ENCODE measurements at regions not wholly inside any gene's neighbourhood (a gene's known extent, or its start where the extent isn't known, plus 50 kb on each side); places are given as distances from the start of the nearest gene placed in this dataset.

- Mint-ChIP-seq H3K27ac (ENCODE audit: unreplicated experiment) (no peak overlapping the region), H3K4me3 (ENCODE audit: unreplicated experiment) (no peak overlapping the region), H3K27me3 (ENCODE audit: insufficient read depth, unreplicated experiment) (peaks cover 11% of the 10 kb centered on the region), H3K36me3 (ENCODE audit: insufficient read depth, unreplicated experiment) (no peaks in the 10 kb centered on the region), H3K4me1 (ENCODE audit: low read depth, unreplicated experiment) (no peaks in the 10 kb centered on the region), H3K9me3 (ENCODE audit: unreplicated experiment) (no peaks in the 10 kb centered on the region)
- H3K36me3 ChIP-seq (ENCODE audit: control insufficient read depth, insufficient read depth, low read length): no peaks in the 10 kb centered on the region
- intact Hi-C loops (cut with micrococcal nuclease; ENCODE audit: unreplicated experiment): no loop called here
- ChIA-PET POLR2A (no interaction called here), CTCF (no interaction called here)
- H3K4me1 ChIP-seq: no peaks in the 10 kb centered on the region
- no peak for DNase-seq
- TF ChIP-seq CTCF (IDR thresholded peaks at IDR 0.05; ENCODE audit: insufficient read depth in 1 of 2, low read depth in 1 of 2, low read length in 1 of 2, severe bottlenecking in 1 of 2, unreplicated experiment in 1 of 2): no peak
- no peaks in the 10 kb centered on the region for H3K27me3 ChIP-seq (replicated peaks; ENCODE audit: control insufficient read depth, insufficient read depth, low read length)
- no TSS peak for BruUV-seq (replicated peaks)
- H3K4me3 ChIP-seq (ENCODE audit: low read depth, low read length): no peak overlapping the region
- H3K9me3 ChIP-seq: no peaks in the 10 kb centered on the region
Measured at GRCh38 chr18:56267334-56267733, 371.1 kb downstream of the TXNL1 start.

- no peaks in the 10 kb centered on the region for H3K27me3 ChIP-seq (replicated peaks; ENCODE audit: control insufficient read depth, insufficient read depth, low read length)
- no peak overlapping the region for H3K4me3 Mint-ChIP-seq (ENCODE audit: unreplicated experiment)
- H3K9me3 Mint-ChIP-seq (ENCODE audit: unreplicated experiment): no peaks in the 10 kb centered on the region
Measured at GRCh38 chr18:56258178-56258577, 380.2 kb downstream of the TXNL1 start.

GRCh38 chr18:56257205-56257604, 381.2 kb downstream of the TXNL1 start:
- Histone ChIP-seq H3K4me3 (ENCODE audit: low read depth, low read length) (no peak overlapping the region), H3K4me1 (no peaks in the 10 kb centered on the region), H3K27me3 (replicated peaks; ENCODE audit: control insufficient read depth, insufficient read depth, low read length) (no peaks in the 10 kb centered on the region), H3K36me3 (ENCODE audit: control insufficient read depth, insufficient read depth, low read length) (no peaks in the 10 kb centered on the region), H3K9me3 (no peaks in the 10 kb centered on the region)
- H3K27me3 Mint-ChIP-seq (ENCODE audit: insufficient read depth, unreplicated experiment): peaks cover 5% of the 10 kb centered on the region
- TF ChIP-seq CTCF (IDR thresholded peaks at IDR 0.05; ENCODE audit: insufficient read depth in 1 of 2, low read depth in 1 of 2, low read length in 1 of 2, severe bottlenecking in 1 of 2, unreplicated experiment in 1 of 2): no peak
- H3K9me3 Mint-ChIP-seq (ENCODE audit: unreplicated experiment): no peaks in the 10 kb centered on the region
- BruUV-seq (replicated peaks): no TSS peak
- H3K4me3 Mint-ChIP-seq (ENCODE audit: unreplicated experiment): no peak overlapping the region
- no peak overlapping the region for H3K27ac Mint-ChIP-seq (ENCODE audit: unreplicated experiment)
- DNase-seq: no peak
- ChIA-PET CTCF (no interaction called here), POLR2A (no interaction called here)
- no peaks in the 10 kb centered on the region for H3K36me3 Mint-ChIP-seq (ENCODE audit: insufficient read depth, unreplicated experiment)
- intact Hi-C loops (cut with micrococcal nuclease; ENCODE audit: unreplicated experiment): no loop called here
- H3K4me1 Mint-ChIP-seq (ENCODE audit: low read depth, unreplicated experiment): no peaks in the 10 kb centered on the region

More at GRCh38 chr18:56258178-56258577, 380.2 kb downstream of the TXNL1 start:
- intact Hi-C loops (cut with micrococcal nuclease; ENCODE audit: unreplicated experiment): no loop called here
- Histone ChIP-seq H3K4me1 (no peaks in the 10 kb centered on the region), H3K36me3 (ENCODE audit: control insufficient read depth, insufficient read depth, low read length) (no peaks in the 10 kb centered on the region), H3K4me3 (ENCODE audit: low read depth, low read length) (no peak overlapping the region), H3K9me3 (no peaks in the 10 kb centered on the region)
- Mint-ChIP-seq H3K4me1 (ENCODE audit: low read depth, unreplicated experiment) (no peaks in the 10 kb centered on the region), H3K27me3 (ENCODE audit: insufficient read depth, unreplicated experiment) (peaks cover 5% of the 10 kb centered on the region), H3K27ac (ENCODE audit: unreplicated experiment) (no peak overlapping the region), H3K36me3 (ENCODE audit: insufficient read depth, unreplicated experiment) (no peaks in the 10 kb centered on the region)
- TF ChIP-seq CTCF (IDR thresholded peaks at IDR 0.05; ENCODE audit: insufficient read depth in 1 of 2, low read depth in 1 of 2, low read length in 1 of 2, severe bottlenecking in 1 of 2, unreplicated experiment in 1 of 2): no peak
- no peak for DNase-seq
- POLR2A ChIA-PET: no interaction called here
- BruUV-seq (replicated peaks): no TSS peak
- CTCF ChIA-PET: no interaction called here

Data from Caco-2 (cell line).